ENCODE measurements at regions not wholly inside any gene's neighbourhood (a gene's known extent, or its start where the extent isn't known, plus 50 kb on each side); places are given as distances from the start of the nearest gene placed in this dataset.

DNA sequence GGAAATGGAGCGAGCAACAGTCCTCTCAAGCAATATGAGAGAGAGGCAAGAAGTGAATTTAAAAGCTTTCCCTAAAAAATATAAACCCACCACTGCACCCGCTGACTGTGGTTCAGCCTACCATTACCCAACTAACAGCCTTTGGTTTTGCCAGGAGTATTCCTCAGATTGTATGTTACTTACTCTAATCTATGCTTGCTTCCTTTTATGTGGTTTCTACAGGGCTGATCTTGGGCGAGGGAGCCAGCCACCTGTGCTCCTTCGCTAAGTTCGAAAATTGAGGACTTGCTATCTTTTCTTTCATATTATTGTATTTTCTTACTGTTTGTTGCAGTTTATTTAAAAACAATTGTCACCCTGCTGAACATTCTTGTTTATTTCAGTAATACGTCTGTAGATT lies 101.1 kb downstream of the DDX53 start:
- no peak for TF ChIP-seq POLR2A (IDR thresholded peaks at IDR 0.05)
- no peak for TF ChIP-seq CTCF (IDR thresholded peaks at IDR 0.05)
- Histone ChIP-seq H3K36me3 (replicated peaks in 1 of 2) (no peaks in the 10 kb centered on the region), H3K9me3 (replicated peaks in 1 of 3) (no peaks in the 10 kb centered on the region), H3K27ac (no peak overlapping the region), H3K4me1 (replicated peaks in 1 of 2) (no peaks in the 10 kb centered on the region), H3K4me3 (no peak overlapping the region), H3K27me3 (peaks cover 3% of the 10 kb centered on the region)
- DNase-seq, result no peak
- intact Hi-C loops (cut with DNase I), result no loop called here
- WGBS, 4 donors, result 79 to 87% (median 84%) methylated on average over 6 of the region's 6 CpGs

DNA sequence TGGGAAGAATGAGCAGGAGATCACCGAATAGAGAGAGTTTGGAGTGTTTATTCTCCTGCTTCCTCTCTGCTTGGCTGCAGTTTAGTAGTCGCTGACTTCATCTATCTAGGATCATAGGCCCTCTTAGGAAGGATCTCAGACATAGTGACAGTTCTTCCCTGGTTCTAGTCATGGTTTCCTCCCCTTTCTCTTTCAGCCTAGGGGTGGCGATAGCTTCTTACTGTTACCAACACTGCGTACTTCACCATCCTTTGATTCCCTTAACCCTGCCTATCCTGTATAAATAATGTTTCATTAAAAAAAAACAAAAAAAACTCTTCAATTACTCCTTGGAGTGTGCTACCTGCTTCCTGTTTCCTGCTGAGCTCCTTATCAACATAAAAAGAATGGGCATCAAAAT lies 103.8 kb downstream of the DDX53 start:
- H3K4me3 ChIP-seq, result no peak overlapping the region
- H3K27me3 ChIP-seq, result no peaks in the 10 kb centered on the region
- H3K4me1 ChIP-seq (replicated peaks in 1 of 2), result no peaks in the 10 kb centered on the region
- no peak overlapping the region for H3K27ac ChIP-seq
- intact Hi-C loops (cut with DNase I), result no loop called here
- TF ChIP-seq POLR2A (IDR thresholded peaks at IDR 0.05) (no peak), CTCF (IDR thresholded peaks at IDR 0.05) (no peak)
- no peak for DNase-seq
- H3K9me3 ChIP-seq (replicated peaks in 1 of 3), result no peaks in the 10 kb centered on the region
- no peaks in the 10 kb centered on the region for H3K36me3 ChIP-seq (replicated peaks in 1 of 2)
- WGBS, 4 donors, result 64 to 78% (median 70%) methylated on average over 4 of the region's 4 CpGs

- DNase-seq, result no peak
- TF ChIP-seq CTCF (IDR thresholded peaks at IDR 0.05) (no peak), POLR2A (IDR thresholded peaks at IDR 0.05) (no peak)
- intact Hi-C loops (cut with DNase I), result no loop called here
- no peaks in the 10 kb centered on the region for H3K4me1 ChIP-seq (replicated peaks in 1 of 2)
- H3K4me3 ChIP-seq, result no peak overlapping the region
- no peaks in the 10 kb centered on the region for H3K27me3 ChIP-seq
- no peaks in the 10 kb centered on the region for H3K36me3 ChIP-seq (replicated peaks in 1 of 2)
- no peak overlapping the region for H3K27ac ChIP-seq
- 72 to 85% (median 80%) methylated on average over 11 of the region's 11 CpGs for WGBS, 4 donors
- no peaks in the 10 kb centered on the region for H3K9me3 ChIP-seq (replicated peaks in 1 of 3)
Observed at GRCh38 chrX:23114241-23114640, 114.5 kb downstream of the DDX53 start.

DNA sequence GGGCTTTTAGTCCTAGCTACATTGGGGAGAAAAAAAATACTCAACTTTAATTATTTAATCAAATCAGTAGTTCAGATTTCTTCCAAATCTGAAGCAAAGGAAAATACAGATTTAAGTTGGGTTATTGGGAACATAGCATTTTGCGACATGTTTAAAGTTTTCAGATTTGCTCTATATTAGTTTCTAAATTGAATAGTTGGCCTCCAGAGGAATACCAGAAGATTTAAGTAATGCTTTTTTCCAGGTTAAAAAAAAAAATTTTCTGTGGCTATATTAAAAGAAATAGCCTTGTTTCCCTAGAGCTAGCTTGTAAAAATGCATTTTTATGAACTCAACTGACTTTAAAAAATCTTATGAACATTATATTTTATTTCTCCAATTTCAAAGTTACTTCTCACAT lies 115.9 kb downstream of the DDX53 start:
- 86 to 100% (median 91%) methylated on average over 1 of the region's 1 CpG for WGBS, 4 donors
- no peak overlapping the region for H3K4me3 ChIP-seq
- no peaks in the 10 kb centered on the region for H3K27me3 ChIP-seq
- no peaks in the 10 kb centered on the region for H3K36me3 ChIP-seq (replicated peaks in 1 of 2)
- no peaks in the 10 kb centered on the region for H3K9me3 ChIP-seq (replicated peaks in 1 of 3)
- no peaks in the 10 kb centered on the region for H3K4me1 ChIP-seq (replicated peaks in 1 of 2)
- intact Hi-C loops (cut with DNase I), result no loop called here
- H3K27ac ChIP-seq, result no peak overlapping the region
- no peak for DNase-seq
- no peak for TF ChIP-seq CTCF (IDR thresholded peaks at IDR 0.05)
- no peak for TF ChIP-seq POLR2A (IDR thresholded peaks at IDR 0.05)
